WI38 (cell line): ENCODE measurements at regions not wholly inside any gene's neighbourhood (a gene's known extent, or its start where the extent isn't known, plus 50 kb on each side); places are given as distances from the start of the nearest gene placed in this dataset.
"Not testable (repeated sequence)": the region's sequence is repeated elsewhere in the genome, so short reads cannot be mapped to it uniquely, and the experiment has no call there.

Source experiments
- H3K4me3 ChIP-seq: 2 replicates; pipeline ENCODE4 v1.5.1; 2011; ENCODE audit warnings: low read depth, mild to moderate bottlenecking, control low read depth, low read length
- CTCF ChIP-seq: IDR thresholded peaks from 2 replicates; pipeline ENCODE4 v1.5.1; 2012; ENCODE audit warnings: low read depth, mild to moderate bottlenecking, control low read depth, low read length

GRCh38 chr5:39622281-39622680 lies 197.5 kb upstream of the DAB2 start:
- TF ChIP-seq CTCF, result no peak
- H3K4me3 ChIP-seq, result no peak overlapping the region

GRCh38 chr5:39619168-39619818 lies 194.5 kb upstream of the DAB2 start:
- no peak overlapping the region for H3K4me3 ChIP-seq
- TF ChIP-seq CTCF, result no peak

- no peak overlapping the region for H3K4me3 ChIP-seq
- no peak for TF ChIP-seq CTCF
Measured at GRCh38 chr5:39618391-39618790, 193.6 kb upstream of the DAB2 start.

- no peak for TF ChIP-seq CTCF
- no peak overlapping the region for H3K4me3 ChIP-seq
Measured at GRCh38 chr5:39616131-39616530, 191.4 kb upstream of the DAB2 start.

DNA sequence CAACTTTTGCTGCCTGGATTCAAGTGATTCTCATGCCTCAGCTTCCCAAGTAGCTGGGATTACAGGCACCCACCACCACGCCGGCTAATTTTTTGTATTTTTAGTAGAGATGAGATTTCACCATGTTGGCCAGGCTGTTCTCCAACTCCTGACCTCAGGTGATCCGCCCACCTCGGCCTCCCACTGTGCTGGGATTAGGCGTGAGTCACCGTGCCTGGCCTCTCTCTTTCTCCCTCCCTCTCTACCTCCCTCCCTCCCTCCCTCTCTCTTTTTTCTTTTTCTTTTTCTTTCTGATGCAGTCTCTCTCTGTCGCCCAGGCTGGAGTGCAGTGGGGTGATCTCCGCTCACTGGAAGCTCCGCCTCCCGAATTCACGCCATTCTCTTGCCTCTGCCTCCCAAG lies 186.3 kb upstream of the DAB2 start:
- not testable (repeated sequence) for H3K4me3 ChIP-seq

GRCh38 chr5:39608024-39608423 lies 183.2 kb upstream of the DAB2 start:
- no peak overlapping the region for H3K4me3 ChIP-seq
- TF ChIP-seq CTCF, result no peak

DNA sequence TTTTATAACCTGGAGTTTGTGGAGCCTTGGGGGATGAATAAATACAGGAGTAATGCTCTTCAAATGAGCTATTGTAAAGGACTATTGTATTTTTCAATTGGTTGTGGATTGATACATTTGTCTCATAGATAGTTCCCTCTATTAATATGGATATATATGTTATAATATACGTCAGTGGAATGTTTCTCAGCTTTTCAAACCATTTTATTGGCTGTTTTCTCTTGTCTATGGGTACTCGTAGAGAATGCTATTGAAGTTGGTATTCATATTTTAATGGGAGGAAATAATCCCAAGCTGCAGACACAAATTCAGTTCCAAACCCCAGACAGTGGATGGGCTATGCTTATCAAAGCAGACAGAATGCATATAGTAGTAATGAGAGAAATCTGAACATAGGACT lies 181.8 kb upstream of the DAB2 start:
- TF ChIP-seq CTCF, result no peak

More for the DNA sequence above, 181.8 kb upstream of the DAB2 start:
- no peak overlapping the region for H3K4me3 ChIP-seq
